Activated CD8-positive, alpha-beta T cell treated with anti-CD3 and anti-CD28 coated beads, Interleukin-2, amount 10 ng/mL, durations not matched to agents 7 days and 5 days (primary cell): ENCODE measurements at regions not wholly inside any gene's neighbourhood (a gene's known extent, or its start where the extent isn't known, plus 50 kb on each side); places are given as distances from the start of the nearest gene placed in this dataset.

Source experiments
- ATAC-seq: fragments of 150-1000 bp; cut with Tn5 transposase; one replicate; pipeline ENCODE4 v1.10.0; 2021; ENCODE audit warnings: moderate library complexity
- CTCF ChIA-PET: fragments of 350-600 bp; sonication (Branson Sonifier 250); formaldehyde crosslinking; loops from one replicate; lab custom pipeline; 2021; ENCODE audit warnings: antibody characterized with exemption; lab: Charles Lee
- POLR2A ChIA-PET: fragments of 350-600 bp; sonication (Branson Sonifier 250); formaldehyde crosslinking; loops from one replicate; lab custom pipeline; 2021; ENCODE audit warnings: antibody characterized with exemption; lab: Charles Lee
- DNase-seq: peaks from one replicate; pipeline ENCODE4 v3.0.0-alpha.2; 2020
- H3K27ac Mint-ChIP-seq: one replicate; pipeline ENCODE4 v1.8.0; 2021; ENCODE audit warnings: mild to moderate bottlenecking, mixed read lengths
- H3K27me3 Mint-ChIP-seq: one replicate; pipeline ENCODE4 v1.8.0; 2021; ENCODE audit warnings: low read depth, mixed read lengths
- H3K36me3 Mint-ChIP-seq: one replicate; pipeline ENCODE4 v1.8.0; 2021; ENCODE audit warnings: low read depth, mixed read lengths
- H3K4me1 Mint-ChIP-seq: one replicate; pipeline ENCODE4 v1.8.0; 2021; ENCODE audit warnings: low read depth, mixed read lengths
- H3K4me3 Mint-ChIP-seq: one replicate; pipeline ENCODE4 v1.8.0; 2021; ENCODE audit warnings: mild to moderate bottlenecking, mixed read lengths
- H3K9me3 Mint-ChIP-seq: one replicate; pipeline ENCODE4 v1.8.0; 2022; ENCODE audit warnings: mixed read lengths; ENCODE audit not compliant: insufficient read depth

DNA sequence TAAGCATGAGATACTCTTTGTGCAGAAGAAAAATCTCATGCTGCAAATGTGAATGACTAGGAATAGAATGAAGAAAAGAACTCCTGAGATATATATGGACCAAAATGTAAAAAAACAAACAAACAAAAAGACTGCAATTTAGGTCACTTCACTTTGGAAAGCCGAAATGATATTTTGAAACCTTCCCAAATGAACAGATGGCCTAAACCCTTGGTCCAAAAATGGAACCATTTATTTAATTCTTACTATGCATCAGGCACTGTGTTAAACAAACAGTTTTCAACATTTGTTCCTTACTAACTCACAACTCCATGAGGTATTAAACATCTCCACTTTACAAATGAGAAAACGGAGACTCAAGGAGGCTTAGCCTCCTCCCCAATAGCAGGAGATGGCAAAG lies 107.5 kb downstream of the VIP start:
- ATAC-seq (no peak), DNase-seq (no peak)
- H3K4me1 Mint-ChIP-seq = no peaks in the 10 kb centered on the region
- H3K36me3 Mint-ChIP-seq = no peaks in the 10 kb centered on the region
- no peaks in the 10 kb centered on the region for H3K9me3 Mint-ChIP-seq
- ChIA-PET CTCF (interaction anchor here (1.0 kb wide), 1 partner anchor 90 kb away, joined by 4 read pairs; no protein-coding TSS in a partner anchor), POLR2A (no interaction called here)
- no peak overlapping the region for H3K4me3 Mint-ChIP-seq
- H3K27me3 Mint-ChIP-seq = peaks cover 13% of the 10 kb centered on the region
- no peak overlapping the region for H3K27ac Mint-ChIP-seq

DNA sequence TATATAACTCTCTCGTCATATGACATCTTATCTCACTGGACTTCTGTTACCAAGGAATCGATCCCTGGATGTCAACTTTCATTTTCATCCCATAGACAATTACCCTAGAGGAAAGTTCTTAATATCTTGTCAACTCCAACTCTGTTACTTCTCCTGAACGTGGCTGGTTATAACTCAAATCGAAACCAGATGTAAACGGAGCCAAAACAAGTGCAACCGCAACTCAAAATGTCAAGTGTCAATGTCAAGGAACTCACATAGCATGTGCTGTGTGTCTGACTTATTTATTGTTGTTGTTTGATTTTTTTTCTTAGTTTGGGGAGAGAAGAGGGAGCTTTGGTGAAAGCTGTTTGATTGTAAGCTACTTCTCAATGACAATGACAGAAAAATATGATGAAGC lies 108.6 kb downstream of the VIP start:
- DNase-seq (no peak), ATAC-seq (no peak)
- H3K4me1 Mint-ChIP-seq = no peaks in the 10 kb centered on the region
- ChIA-PET POLR2A (no interaction called here), CTCF (interaction anchor here (1.1 kb wide), 1 partner anchor 89 kb away, joined by 4 read pairs; no protein-coding TSS in a partner anchor)
- H3K4me3 Mint-ChIP-seq = no peak overlapping the region
- H3K9me3 Mint-ChIP-seq = no peaks in the 10 kb centered on the region
- no peak overlapping the region for H3K27ac Mint-ChIP-seq
- H3K36me3 Mint-ChIP-seq = no peaks in the 10 kb centered on the region
- H3K27me3 Mint-ChIP-seq = peaks cover 13% of the 10 kb centered on the region

DNA sequence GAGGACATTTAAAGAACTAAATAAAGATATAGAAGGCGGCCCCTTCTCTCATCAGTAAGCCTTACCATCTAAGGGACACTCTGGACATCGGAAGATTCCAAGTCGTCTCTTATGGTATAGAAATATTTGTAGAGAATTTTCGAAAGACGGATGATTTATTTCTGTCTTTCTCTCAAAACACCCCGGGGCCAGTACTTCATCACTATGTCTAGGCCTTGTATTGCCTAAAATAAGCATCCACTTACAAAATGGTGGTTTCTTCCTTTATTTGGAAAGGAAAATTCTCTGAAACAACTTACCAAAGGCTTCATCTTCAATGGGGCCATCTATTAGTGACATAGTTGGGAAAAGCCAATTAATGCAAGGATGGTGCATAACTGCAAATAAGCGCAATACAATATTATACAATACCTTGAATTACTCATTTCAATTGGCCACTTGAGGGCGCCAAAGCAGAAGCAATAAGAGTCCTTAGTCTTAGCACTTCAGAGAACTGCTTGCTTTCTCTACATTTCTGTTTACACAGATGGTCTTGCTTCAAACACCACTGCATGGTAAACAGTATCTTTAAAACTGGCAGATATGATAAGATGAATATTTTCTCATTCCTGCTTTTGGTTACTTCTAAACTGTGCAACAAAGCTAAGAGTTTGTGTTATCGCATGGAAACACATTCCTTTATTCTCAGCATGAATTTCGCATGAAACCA lies 113.2 kb downstream of the VIP start:
- DNase-seq = peak; percentile 74
- CTCF ChIA-PET = interaction anchor here (0.7 to 1.1 kb wide), 4 partner anchors 42 to 110 kb away, joined by 3 read pairs; no protein-coding TSS in a partner anchor
- Mint-ChIP-seq H3K4me1 (no peaks in the 10 kb centered on the region), H3K4me3 (no peak overlapping the region), H3K9me3 (no peaks in the 10 kb centered on the region), H3K27me3 (peaks cover 13% of the 10 kb centered on the region), H3K36me3 (no peaks in the 10 kb centered on the region), H3K27ac (no peak overlapping the region)
- POLR2A ChIA-PET = no interaction called here
- peak; percentile 76 for ATAC-seq

DNA sequence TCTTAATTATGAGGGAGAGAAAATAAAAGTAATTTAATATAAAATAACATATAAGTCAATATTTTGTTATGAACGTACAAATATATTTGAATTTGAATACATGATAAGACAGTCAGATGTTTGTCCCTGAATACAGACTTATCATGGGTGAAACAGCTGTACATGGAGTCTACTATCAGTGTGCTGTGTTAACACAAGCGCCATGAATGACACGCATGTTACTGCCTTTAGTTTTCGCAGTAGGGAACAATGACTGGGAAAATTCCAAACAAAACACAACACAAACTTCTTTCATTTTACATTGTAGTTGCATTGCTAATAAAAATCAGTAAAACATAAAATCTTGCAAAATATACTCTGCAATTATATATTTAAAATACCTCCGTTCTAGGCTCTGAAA lies 108.6 kb downstream of the FBXO5 start:
- no peak overlapping the region for H3K27ac Mint-ChIP-seq
- ATAC-seq (no peak), DNase-seq (no peak)
- ChIA-PET POLR2A (no interaction called here), CTCF (no interaction called here)
- no peak overlapping the region for H3K4me3 Mint-ChIP-seq
- H3K36me3 Mint-ChIP-seq = no peaks in the 10 kb centered on the region
- H3K27me3 Mint-ChIP-seq = peaks cover 4% of the 10 kb centered on the region
- no peaks in the 10 kb centered on the region for H3K4me1 Mint-ChIP-seq
- no peaks in the 10 kb centered on the region for H3K9me3 Mint-ChIP-seq

DNA sequence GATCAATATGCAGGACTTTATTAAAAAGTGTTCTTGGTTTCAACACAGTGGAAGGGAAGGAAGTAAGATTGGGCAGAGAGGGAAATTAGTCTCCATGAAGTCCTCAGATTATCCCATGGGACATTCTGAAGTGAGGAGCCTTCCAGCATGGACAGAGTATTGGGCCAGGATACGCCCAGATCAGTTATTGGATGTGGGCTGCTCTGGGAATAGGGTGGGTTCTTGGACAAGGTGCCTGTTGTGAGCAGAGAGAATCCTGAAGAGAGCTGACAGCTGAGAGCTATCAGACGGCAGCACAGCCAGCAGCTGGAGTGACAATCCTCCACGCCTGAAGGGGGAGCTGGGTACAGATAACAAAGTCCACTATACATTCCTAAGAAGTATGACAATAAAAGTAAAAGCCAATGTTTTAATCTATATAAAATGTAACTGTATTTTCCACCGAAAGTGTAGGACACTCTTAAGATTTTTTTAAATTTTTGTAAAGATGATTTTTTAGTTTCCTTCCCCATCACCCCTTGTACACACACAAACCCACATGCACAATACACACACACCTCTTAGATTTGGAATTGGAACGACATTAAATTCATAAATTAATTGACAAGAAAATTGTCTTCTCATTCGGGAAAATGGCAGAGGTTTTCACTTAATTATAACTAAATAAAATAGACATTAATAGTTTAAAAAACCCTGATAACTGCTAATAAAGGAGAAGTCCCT lies 107.8 kb downstream of the FBXO5 start:
- Mint-ChIP-seq H3K4me1 (no peaks in the 10 kb centered on the region), H3K4me3 (no peak overlapping the region), H3K36me3 (no peaks in the 10 kb centered on the region), H3K9me3 (no peaks in the 10 kb centered on the region), H3K27ac (no peak overlapping the region), H3K27me3 (peaks cover 4% of the 10 kb centered on the region)
- ChIA-PET CTCF (no interaction called here), POLR2A (no interaction called here)
- ATAC-seq = no peak
- DNase-seq = no peak

DNA sequence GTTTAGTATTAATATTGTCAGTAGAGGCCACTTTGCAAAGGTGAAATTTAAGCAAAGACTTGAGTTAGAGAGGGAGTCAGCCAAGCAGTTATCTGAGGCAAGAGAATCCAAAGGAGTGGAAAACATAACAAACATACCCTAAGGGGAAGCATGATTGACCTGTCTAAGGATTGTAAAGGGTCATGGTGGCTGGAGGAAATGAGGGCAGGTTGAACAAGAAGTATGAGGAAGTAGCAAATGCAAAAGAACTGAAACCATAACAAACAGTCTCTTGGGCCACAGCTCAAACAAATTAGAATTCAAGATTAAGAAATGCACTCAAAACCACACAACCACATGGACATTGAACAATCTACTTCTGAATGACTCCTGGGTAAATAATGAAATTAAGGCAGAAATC lies 103.2 kb downstream of the FBXO5 start:
- Mint-ChIP-seq H3K36me3 (no peaks in the 10 kb centered on the region), H3K4me1 (no peaks in the 10 kb centered on the region), H3K27ac (no peak overlapping the region), H3K4me3 (no peak overlapping the region), H3K27me3 (peaks cover 2% of the 10 kb centered on the region), H3K9me3 (no peaks in the 10 kb centered on the region)
- ATAC-seq (no peak), DNase-seq (no peak)
- ChIA-PET CTCF (no interaction called here), POLR2A (interaction anchor here (0.6 kb wide), 1 partner anchor 98 kb away, joined by 3 read pairs; no protein-coding TSS in a partner anchor)

DNA sequence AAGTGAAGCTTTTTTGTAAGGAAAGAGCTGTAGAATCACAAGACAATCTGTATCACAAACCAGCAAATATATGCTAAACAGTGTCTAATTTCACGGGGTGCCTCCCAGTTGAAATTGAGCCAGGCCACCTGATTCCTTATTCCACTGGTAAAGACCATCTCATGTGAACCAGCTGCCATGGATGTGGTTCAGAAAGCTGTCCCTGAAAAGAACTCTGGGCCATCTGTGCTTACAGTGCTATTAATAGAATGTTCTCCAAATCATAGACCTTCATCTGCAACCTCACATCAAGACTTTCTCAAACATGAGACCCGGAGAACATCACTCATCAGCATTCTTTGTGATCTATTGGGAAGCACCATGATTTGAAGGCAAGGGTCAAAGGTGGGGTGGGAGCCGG lies 89.7 kb downstream of the FBXO5 start:
- ChIA-PET CTCF (no interaction called here), POLR2A (no interaction called here)
- Mint-ChIP-seq H3K4me3 (no peak overlapping the region), H3K27ac (no peak overlapping the region), H3K27me3 (peaks cover 16% of the 10 kb centered on the region), H3K36me3 (no peaks in the 10 kb centered on the region), H3K9me3 (no peaks in the 10 kb centered on the region), H3K4me1 (no peaks in the 10 kb centered on the region)
- DNase-seq = no peak
- ATAC-seq = no peak

DNA sequence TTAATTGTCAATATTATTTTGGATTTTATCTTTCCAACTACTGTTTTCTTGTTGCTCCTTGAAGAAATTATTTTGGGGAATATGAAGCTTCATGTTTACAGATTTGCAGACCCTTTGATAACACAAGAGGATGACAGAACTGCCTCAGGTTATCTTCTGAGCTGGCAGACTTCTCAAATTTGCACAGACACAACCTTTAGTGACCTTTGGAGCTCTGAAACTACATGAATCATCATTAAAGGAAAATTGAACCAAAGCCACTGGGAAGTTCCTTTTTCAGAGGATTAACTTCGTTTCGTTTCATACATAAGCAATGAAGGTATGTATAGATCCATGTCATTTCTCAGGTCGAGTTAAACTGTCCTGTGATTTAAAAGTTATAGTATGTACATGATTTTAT lies 85.9 kb downstream of the FBXO5 start:
- Mint-ChIP-seq H3K4me1 (no peaks in the 10 kb centered on the region), H3K27ac (no peak overlapping the region), H3K9me3 (no peaks in the 10 kb centered on the region), H3K36me3 (no peaks in the 10 kb centered on the region), H3K4me3 (no peak overlapping the region), H3K27me3 (peaks cover 14% of the 10 kb centered on the region)
- ATAC-seq = no peak
- ChIA-PET CTCF (interaction anchor here (0.7 to 1.2 kb wide), 2 partner anchors 12 to 51 kb away, joined by 3 to 5 read pairs; no protein-coding TSS in a partner anchor), POLR2A (no interaction called here)
- no peak for DNase-seq

DNA sequence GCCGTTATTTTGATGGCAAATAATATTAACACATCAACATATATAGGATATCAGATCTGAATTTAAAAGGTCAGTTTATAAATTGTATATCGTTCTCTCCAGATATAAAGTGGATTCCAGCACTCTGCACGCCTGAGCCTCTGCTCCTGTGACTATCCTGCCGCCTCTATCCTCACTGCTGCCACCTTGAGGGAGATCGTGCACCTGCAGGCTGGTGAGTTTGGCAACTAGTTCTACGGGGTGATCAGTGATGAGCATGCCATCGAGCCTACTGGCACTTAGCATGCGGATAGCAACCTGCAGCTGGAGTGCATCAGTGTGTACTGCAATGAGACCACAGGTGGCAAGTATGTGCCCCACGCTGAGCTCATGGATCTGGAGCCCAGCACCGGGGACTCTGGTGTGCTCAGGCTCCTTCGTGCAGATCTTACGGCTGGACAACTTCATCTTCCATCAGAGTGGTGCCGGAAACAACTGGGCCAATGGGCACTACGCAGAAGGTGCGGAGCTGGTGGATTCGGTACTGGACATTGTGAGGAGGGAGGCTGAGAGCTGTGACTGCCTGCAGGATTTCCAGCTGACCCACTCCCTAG lies 84.9 kb downstream of the FBXO5 start:
- ChIA-PET CTCF (interaction anchor here (0.8 kb wide), 1 partner anchor 150 kb away, joined by 3 read pairs; no protein-coding TSS in a partner anchor), POLR2A (no interaction called here)
- Mint-ChIP-seq H3K36me3 (no peaks in the 10 kb centered on the region), H3K27me3 (peaks cover 14% of the 10 kb centered on the region), H3K4me1 (no peaks in the 10 kb centered on the region), H3K27ac (no peak overlapping the region), H3K9me3 (no peaks in the 10 kb centered on the region), H3K4me3 (no peak overlapping the region)
- ATAC-seq = peak; percentile 93
- peak; percentile 76 for DNase-seq

DNA sequence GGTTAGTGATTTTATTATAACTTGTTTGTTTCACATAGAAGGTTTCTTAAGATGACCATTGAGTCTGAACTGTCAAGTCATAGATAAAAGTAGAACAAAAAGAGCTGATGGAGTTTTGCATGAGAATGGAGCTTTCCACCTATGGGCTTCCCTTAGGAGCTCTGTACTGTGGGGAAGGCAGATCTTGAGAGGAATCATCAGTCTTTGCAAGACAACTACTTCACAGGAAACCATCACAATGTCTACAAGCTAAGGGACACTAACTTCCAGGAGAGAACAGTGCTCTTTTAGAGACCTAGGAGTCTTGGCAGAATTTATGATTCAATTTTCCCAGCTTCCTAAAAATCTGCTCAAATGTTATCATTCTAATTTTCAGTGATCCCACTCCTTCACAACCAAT lies 78.2 kb downstream of the FBXO5 start:
- no peak for DNase-seq
- H3K36me3 Mint-ChIP-seq = no peaks in the 10 kb centered on the region
- no peak overlapping the region for H3K27ac Mint-ChIP-seq
- no peaks in the 10 kb centered on the region for H3K9me3 Mint-ChIP-seq
- ChIA-PET POLR2A (no interaction called here), CTCF (no interaction called here)
- H3K27me3 Mint-ChIP-seq = peaks cover 4% of the 10 kb centered on the region
- no peak overlapping the region for H3K4me3 Mint-ChIP-seq
- H3K4me1 Mint-ChIP-seq = no peaks in the 10 kb centered on the region
- no peak for ATAC-seq

DNA sequence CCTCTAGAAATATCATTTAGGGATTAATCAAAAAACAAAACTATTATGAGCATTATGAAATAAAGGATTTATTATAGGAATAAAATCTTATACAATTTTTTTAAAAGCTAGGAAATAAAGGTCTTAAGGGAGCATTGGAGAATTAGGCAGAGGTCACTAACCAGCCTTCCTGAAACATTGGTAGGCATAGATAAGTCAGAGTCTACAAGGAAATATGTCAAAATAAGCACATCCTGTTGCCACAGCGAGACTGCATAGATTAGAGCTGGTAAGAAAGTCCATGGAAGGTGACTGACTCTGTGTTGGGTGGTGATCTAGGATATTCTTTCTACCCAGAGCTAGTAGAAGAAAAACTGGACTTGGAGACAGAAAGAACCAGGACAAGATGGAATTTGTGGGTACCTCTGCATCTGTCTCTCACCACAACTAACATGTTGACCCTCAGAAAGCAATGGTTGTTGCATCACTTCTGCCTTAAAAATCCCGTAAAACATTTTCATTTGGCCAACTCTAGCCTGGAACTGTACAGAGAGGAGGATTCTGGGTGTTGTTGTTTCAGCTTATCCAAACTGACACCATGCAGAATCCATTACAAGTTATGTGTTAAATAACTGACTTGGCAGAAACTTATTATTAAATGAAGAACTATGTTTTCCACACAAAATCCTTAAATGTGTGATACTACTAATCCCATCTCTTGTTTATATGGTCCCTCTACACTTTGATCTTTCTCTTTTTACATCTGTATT lies 77.1 kb downstream of the FBXO5 start:
- Mint-ChIP-seq H3K4me1 (no peaks in the 10 kb centered on the region), H3K9me3 (no peaks in the 10 kb centered on the region), H3K27ac (no peak overlapping the region), H3K36me3 (no peaks in the 10 kb centered on the region), H3K27me3 (peaks cover 6% of the 10 kb centered on the region), H3K4me3 (no peak overlapping the region)
- CTCF ChIA-PET = no interaction called here
- ATAC-seq (no peak), DNase-seq (no peak)
- POLR2A ChIA-PET = no interaction called here
